ENCODE measurements at regions not wholly inside any gene's neighbourhood (a gene's known extent, or its start where the extent isn't known, plus 50 kb on each side); places are given as distances from the start of the nearest gene placed in this dataset.

DNA sequence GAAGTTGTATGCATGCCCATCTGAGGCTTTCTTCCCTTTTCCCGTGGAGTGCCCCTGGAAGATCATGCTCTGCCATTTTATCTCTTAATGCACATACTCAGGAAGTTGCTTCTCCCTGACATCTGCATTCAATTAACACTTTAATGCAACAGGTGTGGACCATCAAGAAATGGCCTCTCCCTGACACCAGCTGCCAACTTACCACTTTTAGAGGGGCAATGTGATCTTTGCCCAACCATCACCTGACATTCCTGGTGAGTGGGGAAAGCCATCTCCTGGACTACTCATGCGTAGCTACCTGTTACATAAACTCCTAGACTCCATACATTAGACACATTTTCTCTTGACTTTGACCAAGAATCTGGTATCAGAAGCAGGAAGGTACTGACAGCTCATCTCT lies 1450.4 kb upstream of the CDH9 start:
- Histone ChIP-seq H3K27me3 (no peaks in the 10 kb centered on the region), H3K9me3 (no peaks in the 10 kb centered on the region), H3K27ac (no peak overlapping the region), H3K36me3 (no peaks in the 10 kb centered on the region), H3K4me1 (no peaks in the 10 kb centered on the region), H3K4me3 (no peak overlapping the region)
- DNase-seq, result no peak
- TF ChIP-seq POLR2A (IDR thresholded peaks at IDR 0.05), result no peak
- TF ChIP-seq, protein P1, sequence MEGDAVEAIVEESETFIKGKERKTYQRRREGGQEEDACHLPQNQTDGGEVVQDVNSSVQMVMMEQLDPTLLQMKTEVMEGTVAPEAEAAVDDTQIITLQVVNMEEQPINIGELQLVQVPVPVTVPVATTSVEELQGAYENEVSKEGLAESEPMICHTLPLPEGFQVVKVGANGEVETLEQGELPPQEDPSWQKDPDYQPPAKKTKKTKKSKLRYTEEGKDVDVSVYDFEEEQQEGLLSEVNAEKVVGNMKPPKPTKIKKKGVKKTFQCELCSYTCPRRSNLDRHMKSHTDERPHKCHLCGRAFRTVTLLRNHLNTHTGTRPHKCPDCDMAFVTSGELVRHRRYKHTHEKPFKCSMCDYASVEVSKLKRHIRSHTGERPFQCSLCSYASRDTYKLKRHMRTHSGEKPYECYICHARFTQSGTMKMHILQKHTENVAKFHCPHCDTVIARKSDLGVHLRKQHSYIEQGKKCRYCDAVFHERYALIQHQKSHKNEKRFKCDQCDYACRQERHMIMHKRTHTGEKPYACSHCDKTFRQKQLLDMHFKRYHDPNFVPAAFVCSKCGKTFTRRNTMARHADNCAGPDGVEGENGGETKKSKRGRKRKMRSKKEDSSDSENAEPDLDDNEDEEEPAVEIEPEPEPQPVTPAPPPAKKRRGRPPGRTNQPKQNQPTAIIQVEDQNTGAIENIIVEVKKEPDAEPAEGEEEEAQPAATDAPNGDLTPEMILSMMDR (IDR thresholded peaks at IDR 0.05), result no peak

DNA sequence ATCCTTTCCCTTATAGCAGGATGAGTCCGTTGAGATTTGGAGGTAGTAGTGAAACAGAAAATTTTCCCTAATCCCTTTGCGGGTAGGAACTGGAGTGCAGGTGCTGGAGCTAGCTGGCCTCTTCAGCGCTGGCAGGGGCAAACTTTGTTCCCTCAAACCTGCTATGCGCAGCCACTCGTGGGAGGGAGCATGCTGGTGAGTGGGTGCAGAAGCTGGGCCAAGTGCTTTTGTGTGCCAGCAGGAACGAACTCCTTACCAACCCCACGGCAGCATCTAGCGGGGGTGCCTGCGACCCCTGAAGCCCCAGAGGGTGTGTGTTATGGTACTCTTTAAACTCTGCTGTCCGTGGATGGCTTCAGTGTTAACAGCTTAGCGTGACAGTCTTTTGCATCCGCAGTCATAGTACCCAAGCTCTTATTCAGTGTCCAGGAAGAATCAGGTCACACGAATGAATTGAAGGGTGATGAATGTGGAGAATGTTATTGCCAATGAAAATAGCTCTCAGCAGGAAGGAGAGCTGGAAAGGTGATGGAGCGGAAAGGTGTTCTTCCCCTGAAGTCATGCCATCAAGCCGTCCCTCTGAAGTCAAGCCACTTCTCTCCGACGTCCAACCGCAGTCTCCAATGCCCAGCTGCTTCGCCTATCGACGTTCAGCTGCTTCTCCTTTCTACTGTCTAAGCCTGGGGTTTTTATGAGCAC lies 1445.1 kb upstream of the CDH9 start:
- no peaks in the 10 kb centered on the region for H3K9me3 ChIP-seq
- TF ChIP-seq, protein P1 (IDR thresholded peaks at IDR 0.05), result no peak
- TF ChIP-seq POLR2A (IDR thresholded peaks at IDR 0.05), result no peak
- H3K36me3 ChIP-seq, result no peaks in the 10 kb centered on the region
- no peak for DNase-seq
- no peak overlapping the region for H3K4me3 ChIP-seq
- no peak overlapping the region for H3K27ac ChIP-seq
- H3K27me3 ChIP-seq, result no peaks in the 10 kb centered on the region
- no peaks in the 10 kb centered on the region for H3K4me1 ChIP-seq

DNA sequence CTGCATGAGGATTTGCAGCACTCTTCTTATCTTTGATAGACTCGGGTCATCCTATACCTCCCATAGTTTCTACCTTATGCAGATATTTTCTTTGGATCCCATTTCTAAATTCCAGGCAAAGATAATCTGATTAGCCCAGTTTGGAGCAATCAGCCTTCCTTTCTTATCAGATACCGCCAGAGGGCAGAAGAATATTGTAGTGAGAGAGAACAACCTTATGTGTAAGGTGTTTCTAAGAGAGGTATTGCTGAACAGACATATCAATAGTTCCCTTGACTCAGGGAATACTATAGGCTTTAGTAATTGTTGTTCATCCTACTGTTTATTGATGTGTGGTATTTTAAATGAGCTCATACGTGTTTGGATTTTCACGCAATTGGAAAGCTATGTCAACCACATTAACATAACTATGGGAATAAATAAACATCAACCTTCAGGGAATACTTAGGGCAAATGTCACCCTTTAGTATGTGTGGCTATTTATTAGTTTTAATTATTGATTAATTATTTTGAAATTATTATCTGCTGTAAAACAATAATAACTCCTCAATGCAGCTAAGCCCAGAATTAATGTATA lies 1435.2 kb upstream of the CDH9 start:
- H3K9me3 ChIP-seq, result no peaks in the 10 kb centered on the region
- no peak for DNase-seq
- no peak for TF ChIP-seq POLR2A (IDR thresholded peaks at IDR 0.05)
- TF ChIP-seq, protein P1 (IDR thresholded peaks at IDR 0.05), result no peak

DNA sequence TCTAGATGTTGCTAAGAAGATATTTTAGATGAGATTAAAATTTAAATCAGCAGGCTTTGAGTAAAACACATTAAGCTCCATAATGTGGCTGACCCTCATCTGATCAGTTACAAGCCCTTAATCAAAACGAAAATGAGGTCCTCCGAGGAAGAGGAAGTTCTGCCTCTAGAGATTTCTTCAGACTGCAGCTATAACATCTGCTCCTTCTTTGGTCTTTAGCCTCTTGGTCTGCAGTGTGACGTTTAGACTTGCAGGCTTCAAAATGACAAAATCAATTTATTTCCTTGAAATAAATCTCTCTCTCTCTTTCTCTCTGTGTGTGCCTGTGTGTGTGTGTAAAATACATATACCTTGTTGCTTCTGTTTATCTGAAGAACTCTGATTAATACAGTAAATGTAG lies 1429.8 kb upstream of the CDH9 start:
- no peaks in the 10 kb centered on the region for H3K4me1 ChIP-seq
- no peaks in the 10 kb centered on the region for H3K36me3 ChIP-seq
- H3K9me3 ChIP-seq, result no peaks in the 10 kb centered on the region
- no peak for TF ChIP-seq POLR2A (IDR thresholded peaks at IDR 0.05)
- TF ChIP-seq, protein P1 (IDR thresholded peaks at IDR 0.05), result no peak
- no peak overlapping the region for H3K27ac ChIP-seq
- H3K4me3 ChIP-seq, result no peak overlapping the region
- no peak for DNase-seq
- no peaks in the 10 kb centered on the region for H3K27me3 ChIP-seq

More for the DNA sequence above, 1435.2 kb upstream of the CDH9 start:
- H3K4me1 ChIP-seq, result no peaks in the 10 kb centered on the region
- no peaks in the 10 kb centered on the region for H3K36me3 ChIP-seq
- H3K4me3 ChIP-seq, result no peak overlapping the region
- H3K27ac ChIP-seq, result no peak overlapping the region
- H3K27me3 ChIP-seq, result no peaks in the 10 kb centered on the region

DNA sequence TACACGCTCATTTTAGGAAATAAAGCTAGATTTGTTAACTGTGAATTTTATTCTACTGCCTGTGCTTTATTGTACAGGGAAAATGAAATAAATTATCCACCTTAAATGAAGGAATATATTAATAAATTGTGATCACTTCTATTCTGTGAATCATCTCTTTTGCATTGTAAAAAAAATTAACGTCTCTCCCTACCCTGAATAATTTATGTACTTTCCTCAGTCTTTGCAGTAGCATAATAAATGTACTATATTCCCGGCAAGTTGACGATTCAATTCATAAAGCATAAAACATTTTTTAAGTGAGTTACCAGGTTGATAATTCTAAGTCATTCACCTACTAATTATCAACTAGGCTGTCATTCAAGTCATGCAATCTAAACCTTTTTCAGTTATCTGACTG lies 1425.3 kb upstream of the CDH9 start:
- Histone ChIP-seq H3K9me3 (no peaks in the 10 kb centered on the region), H3K27ac (no peak overlapping the region), H3K27me3 (no peaks in the 10 kb centered on the region), H3K4me3 (no peak overlapping the region), H3K4me1 (no peaks in the 10 kb centered on the region), H3K36me3 (no peaks in the 10 kb centered on the region)
- DNase-seq, result no peak
- TF ChIP-seq, protein P1 (IDR thresholded peaks at IDR 0.05), result no peak
- no peak for TF ChIP-seq POLR2A (IDR thresholded peaks at IDR 0.05)

Data from Peyer's patch (tissue), 4 donors.